SKM-1 treated with dmso at 0.1 percent for 144 hours (cell line): ENCODE measurements at regions not wholly inside any gene's neighbourhood (a gene's known extent, or its start where the extent isn't known, plus 50 kb on each side); places are given as distances from the start of the nearest gene placed in this dataset.
"Not testable (repeated sequence)": the region's sequence is repeated elsewhere in the genome, so short reads cannot be mapped to it uniquely, and the experiment has no call there.

Experiments
- DNase-seq: peaks from one replicate; lab custom pipeline; 2025; ENCODE audit not compliant: unreplicated experiment; lab: John Stamatoyannopoulos, UW

DNA sequence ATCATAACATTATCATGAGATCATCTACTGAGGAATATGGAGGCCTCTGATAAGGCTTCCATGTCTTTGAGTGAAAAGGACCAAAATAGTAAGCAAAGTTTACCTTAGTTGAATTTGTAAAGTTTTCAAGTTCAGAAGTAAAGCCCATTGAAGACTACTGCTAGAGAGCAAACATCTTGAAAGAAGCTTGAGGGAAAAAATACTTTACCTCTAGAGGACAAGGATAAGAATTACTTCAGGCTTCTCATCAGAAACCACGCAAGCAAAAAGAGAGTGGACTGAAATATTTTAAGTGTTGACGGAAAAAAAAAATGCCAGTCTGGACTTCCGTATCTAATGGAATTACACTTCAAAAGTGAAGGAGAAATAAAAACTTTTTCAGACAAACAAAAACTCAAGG lies 114.3 kb downstream of the MPP7 start:
- no peak for DNase-seq

DNA sequence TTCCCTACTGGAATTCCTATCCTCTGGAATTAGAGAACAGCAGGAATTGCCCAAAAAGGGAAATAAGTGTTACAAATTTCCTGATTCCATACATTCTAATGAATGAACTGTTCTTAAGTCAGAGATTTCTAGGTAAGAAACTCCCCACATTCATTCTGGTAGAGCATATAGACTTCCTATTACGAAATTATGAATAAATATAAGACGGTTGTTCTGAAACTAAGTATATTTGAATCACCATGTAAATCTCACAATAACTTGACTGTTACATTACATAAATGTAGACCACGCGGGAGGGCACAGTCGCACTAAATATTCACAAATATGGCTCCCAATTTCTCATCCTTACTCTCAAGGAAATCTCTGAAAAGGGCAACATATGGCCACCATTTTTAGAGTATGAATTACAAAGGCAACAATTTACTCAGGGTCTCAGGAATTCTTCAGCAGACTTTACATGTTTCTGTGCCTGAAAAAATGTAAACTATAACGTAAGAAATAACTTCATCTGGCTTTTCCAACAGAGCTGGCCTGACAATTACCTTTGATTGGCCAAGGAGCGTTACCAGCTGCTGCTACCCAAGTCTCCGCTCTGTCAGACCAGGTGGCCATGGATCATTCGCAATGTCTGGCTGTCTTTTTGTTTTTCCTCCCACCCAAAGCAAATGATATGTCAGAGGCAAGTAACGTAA lies 115.8 kb downstream of the MPP7 start:
- DNase-seq, result no peak

DNA sequence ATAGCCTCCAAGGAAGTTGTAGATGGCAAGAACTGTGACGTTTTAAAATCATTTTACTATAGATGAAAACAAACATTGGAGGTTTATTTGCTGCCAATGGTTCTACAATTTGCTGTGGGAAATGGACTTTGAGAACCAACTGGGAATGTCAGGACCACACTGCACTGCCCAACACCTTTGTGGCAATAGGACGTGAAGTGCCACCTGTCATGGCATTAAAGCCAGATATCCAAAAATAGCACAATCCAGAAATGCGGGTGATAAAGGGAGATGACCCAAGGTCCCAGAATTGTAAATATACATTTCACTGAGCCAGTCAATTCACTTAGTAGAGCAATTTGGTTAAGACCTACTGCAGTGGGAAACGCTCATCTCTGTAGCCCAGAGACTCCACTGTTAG lies 116.4 kb downstream of the MPP7 start:
- no peak for DNase-seq

DNA sequence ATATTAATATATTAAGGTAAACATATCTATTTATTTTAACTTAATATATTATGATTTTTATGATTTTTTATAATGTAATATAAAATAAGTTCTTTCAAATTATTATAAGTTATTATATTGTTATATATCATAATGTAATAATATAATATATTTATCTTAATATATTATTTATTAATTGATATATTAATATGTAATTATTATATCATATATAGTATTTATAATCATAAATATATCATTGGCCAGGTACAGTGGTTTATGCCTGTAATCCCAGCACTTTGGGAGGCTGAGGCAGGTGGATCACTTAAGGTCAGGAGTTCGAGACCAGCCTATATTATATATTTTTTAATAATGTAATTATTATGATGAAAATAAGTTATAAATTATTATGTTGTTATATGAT lies 118.1 kb downstream of the MPP7 start:
- no peak for DNase-seq

DNA sequence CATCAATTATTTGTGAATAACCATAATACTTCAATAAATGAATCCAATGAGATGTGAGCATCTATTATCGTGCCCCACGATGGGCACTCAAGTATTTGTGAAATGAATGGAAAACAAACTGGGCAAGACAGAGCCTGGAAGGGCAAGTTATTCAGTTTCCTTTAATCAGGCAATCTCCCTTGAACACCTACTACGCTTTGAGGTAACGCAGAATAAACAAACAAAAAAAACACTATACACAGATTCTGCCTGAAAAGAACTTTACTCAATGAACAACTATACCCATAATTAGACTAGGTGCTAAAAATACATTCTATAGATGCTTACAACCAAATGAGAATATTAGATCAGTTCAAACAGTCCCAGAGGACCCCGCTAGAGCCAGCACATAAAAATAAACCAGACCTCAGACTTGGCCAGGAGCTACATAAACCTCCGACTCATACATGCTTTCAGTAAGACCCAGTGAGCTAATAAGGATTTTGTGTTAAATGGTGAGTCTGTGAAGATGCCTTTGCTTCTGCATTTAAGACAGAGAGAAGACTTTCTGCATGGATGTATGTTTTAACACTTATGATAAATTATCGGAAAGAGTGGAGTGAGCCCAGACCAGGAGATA lies 121.3 kb downstream of the MPP7 start:
- no peak for DNase-seq

DNA sequence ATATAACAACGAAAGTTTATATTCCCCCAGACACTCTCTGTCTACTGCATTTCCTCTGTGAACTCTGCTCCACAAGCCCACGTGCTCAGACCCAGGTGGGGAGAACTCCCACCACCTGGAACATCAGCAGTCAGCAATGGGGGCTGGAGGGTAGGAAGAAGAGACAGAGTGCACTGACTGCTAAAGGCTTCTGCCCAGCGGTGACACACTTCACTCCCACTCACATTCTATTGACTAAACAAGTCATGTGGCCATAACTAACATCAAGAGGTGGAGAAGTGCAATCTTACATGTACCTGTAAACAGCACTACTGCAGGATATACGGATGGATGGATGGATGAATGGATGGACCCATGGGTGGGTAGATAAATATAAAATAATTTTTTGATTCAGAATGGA lies 122.2 kb downstream of the MPP7 start:
- no peak for DNase-seq

DNA sequence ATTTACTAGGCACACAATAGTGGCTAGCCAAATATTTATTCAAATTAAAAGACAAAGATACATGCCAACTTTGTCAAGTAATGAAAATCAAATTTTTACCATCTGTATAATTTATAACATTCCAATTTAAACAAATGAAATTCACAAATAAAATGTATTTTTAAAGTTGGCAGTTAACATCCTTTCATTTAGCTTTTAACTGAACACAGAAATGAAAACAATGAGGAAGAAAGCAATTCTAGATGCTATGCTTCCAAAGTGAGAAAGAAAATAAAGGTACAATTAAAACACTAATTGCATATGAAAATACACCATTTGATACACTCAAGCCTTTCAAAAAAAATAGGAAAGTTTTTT lies 123.1 kb downstream of the MPP7 start:
- no peak for DNase-seq

DNA sequence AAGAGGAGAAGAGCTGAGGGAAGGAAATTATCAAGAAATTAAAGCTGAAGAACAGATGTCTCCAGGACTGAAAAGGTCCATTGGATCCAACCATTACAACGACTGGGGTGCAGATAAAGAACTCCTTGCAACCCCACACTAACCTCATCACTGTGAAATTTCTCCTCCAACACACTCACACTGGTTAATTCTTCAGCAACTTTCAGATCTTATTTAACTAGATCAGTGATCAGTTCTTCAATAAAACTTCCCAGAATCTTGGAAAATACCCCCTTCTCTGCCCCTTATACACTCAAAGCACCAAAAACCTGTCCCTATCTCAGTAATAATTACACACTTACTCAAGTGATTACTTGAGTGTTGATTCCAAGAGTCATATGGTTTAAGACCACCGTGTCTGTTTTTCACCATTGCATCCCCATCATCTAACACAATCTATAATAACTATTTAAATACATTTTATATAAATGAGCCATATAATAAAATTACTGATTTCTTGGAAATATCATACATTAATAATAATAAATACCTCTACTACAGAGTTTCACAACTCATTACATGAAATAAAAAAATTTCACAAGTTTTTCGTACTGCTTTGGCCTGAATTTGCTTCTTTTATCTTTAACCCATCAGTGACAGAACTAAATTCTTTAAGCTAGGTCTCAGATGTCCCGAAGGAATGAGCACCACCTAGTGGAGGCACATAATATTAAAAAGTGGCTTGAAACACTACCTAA lies 123.7 kb downstream of the MPP7 start:
- peak; percentile 26 for DNase-seq

DNA sequence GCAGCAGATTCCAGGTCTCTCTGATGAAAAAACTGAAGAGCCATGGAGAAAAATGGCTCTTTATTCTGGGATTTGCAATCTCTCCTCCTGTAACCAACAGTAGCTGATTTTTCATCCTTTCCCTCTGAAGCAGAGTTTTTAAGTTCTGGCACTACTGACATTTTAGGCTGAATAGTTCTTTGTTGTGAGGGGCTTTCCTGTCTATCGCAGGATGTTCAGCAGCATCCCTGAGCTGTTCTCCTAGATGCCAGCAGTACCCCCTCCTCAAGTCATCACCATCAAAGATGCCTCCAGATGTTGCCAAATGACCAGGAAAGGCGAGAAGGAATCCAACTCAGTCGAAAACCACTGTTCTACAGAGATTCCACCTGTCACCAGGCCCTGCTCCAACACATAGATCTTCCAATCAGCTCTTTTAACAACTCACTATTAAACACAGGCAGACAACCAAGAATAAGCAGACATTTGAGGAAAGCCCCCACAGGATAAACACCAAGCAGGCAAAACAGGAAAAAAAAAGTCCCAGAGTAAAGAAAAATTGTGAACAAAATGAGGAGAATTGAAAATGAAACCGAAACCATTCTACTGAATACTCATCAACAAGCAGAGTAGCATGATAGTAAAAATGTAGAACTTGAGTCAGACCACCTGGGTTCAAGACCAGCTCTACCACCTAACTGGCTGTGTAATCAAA lies 124.8 kb downstream of the MPP7 start:
- DNase-seq, result no peak

DNA sequence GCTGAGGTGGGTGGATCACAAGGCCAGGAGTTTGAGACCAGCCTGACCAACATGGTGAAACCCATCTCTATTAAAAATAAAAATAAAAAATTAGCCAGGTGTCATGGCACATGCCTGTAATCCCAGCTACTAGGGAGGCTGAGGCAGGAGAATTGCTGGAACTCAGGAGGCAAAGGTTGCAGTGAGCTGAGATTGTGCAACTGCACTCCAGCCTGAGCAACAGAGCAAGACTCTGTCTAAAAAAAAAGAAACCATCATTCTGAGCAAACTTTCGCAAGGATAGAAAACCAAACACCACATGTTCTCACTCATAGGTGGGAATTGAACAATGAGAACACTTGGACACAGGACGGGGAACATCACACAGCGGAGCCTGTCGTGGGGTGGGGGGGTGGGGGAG lies 126.4 kb downstream of the MPP7 start:
- DNase-seq, result not testable (repeated sequence)

DNA sequence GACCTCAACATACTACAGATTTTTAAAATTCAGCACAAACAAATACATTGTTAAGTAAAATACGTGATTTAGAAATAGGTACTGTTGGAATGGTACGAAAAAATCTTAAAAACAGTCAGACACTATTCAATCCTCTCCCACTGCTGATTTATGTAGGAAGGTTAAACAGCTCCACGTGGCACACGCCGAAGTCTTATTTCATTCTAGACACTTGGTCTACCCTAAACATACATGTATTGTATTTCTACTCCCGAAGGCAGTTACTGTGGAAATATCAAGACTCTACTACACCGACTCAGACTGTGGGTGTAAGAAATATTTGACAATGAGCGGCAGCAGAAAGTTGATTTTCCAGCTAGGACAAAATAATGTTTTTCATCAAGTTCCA lies 130.6 kb downstream of the MPP7 start:
- no peak for DNase-seq

DNA sequence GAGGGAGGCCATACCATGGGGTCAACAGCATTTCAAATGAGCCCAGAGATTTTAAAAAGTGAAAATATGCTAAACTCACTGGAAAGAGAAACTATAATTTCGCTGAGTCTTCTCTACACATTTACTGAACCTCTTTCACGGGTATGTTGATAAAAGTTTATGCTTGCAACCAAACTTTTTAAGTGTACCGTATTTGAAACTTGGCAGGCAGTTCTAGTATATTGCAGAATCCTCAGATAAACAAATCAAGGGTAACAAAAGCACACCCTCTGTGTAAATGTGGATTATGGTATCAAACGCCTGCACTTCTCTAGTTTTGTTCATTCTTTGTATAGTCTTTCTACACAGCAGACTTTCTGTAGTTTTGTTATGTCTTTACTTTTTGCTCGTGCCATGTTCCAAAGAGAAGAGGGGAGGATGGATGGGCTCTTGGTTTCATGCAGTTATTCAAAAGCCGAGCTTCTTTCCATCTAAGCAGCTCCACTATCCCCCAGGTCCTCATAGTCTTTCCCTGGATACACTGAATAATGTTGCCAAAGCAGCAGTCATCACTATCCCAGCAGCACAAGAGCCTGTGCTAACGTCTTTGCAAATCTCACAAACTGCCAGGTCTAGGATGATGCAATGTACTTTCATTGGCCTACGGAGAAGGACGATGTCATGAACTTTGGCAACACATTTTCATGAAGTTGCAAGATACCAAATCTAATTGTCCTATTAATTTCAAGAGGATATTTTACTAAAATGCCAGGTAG lies 131.2 kb downstream of the MPP7 start:
- no peak for DNase-seq

DNA sequence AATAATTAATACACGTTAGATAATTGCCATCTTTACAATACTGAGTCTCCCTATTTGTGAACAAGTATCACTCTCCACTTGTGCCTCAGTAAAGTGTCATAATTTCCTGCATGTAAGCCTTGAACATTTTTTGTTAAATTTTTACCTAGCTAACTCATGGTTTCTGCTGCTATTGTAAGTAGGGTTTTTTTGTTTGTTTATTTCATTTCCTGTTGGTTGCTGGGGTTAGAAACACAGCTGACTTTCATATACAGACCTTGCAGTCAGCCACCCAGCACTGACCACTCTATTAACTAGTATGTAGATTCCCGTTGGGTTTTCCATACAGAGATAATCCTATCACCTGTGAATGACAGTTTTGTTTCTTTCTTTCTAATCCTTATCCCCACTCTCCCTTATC lies 133.3 kb downstream of the MPP7 start:
- no peak for DNase-seq

DNA sequence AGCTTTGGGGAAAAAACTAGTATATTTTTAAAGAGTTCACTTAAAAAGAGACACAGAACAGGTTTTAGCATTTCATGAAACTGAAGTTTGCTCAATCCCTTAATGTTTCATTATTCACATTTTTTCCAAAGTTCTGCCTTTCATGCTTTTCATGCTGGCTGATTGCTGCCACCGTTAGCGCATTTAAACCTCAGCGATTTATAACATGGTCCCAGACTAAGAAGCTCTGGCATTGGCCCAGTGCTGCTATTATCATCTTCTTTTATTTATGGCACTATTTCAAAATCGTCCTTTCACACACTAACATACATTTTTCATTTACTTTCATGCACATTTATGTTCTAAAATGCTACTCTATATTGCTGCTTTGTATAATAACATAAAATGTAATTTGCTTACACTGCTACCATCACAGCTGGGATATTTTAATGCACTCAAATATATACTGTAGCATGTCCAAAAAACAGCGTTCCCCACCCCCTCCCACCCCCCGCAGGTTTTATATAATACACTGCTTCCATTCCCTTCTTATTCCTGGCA lies 141.9 kb downstream of the MPP7 start:
- DNase-seq, result no peak

DNA sequence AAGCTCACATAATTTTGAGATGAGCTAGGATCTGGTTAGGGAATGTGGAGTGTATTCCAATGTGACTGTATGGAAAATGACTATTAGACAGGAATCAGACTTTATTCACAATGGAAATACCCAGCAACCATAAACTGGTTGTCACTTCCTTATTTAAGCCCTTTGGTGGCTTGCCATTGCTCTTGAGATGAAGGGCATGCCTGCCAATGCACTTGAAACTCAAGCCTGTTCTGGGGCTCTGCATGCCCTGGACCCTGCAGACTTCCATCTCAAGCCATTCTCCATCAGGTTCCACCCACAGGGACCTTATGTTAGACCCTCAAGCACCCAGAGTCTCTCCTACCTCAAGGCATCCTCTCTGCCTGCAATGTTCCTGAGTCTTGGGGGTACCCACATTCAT lies 145.5 kb downstream of the MPP7 start:
- no peak for DNase-seq

DNA sequence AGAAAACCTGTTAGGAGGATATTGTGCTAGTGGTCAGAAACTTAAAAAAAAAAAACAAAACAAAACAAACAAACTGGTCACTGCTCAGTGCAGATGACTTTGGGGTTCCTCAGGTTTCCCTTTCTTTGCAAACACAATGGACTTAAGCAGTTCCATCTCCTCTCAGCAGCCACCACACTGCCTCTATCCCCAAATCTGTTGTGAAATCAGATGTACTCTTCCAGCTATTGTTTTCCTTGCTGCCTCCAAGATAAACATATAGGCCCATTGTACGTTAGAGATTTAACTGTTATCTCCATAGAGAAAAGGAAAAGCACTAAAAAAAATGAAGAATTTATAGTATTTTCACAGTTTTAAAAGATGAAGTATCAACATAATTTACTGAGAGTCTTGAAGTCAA lies 147.1 kb downstream of the MPP7 start:
- DNase-seq, result no peak

DNA sequence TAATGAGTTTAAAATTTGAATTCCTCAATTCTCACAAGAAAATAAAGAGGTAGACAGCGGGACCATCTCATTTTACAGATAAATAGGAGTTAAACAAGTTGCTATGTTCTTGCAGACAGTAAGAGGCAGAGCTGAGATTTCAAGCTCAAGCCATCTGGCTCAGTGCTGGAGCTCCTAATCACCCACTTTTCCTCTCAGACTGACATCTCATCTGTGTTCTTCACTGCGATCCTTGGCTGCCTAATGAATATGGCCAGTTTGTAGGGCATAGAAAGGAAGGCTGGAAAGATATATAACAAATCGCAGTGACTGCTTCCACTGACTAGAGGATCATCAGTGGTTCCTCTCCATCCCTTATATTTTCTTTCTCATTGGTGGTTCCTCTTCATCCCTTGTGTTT lies 151.2 kb downstream of the MPP7 start:
- no peak for DNase-seq

DNA sequence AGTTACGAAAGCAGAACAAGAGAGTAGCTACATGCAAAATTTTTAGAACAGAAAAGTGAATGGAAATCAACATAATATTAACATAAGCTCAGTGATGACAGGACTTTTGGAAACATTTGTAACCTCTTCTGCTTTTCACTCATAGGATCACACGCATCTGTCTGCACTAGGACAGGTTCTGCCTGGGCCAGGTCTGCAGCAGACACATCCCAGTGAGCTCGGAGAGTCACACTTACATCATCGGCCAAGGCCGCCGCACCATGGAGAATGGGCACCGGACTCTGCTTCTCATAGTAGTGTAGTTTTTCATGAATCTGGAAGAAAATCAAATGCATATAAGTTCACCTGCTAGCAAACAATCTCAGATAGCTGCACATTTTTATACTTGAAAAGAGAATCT lies 150.9 kb upstream of the ODAD2 start:
- no peak for DNase-seq

DNA sequence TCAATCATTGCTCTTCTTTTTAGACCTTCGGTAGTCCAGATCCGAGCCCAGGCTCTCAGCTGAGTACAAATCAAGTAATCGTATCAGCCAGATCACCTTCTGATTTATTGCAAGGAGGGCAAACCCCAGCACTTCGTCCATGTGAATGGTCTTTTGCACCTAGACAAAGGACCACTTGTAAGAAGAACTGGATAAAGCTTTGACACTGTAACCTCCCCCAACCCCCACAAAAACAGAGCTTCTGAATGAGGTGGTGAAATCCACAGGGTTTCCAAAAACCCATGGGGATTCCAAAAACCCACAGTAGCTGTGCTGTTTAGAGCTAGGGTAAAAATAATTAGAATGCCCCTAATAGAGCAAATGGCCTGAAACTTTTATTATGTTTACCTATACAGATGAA lies 148.8 kb upstream of the ODAD2 start:
- no peak for DNase-seq

DNA sequence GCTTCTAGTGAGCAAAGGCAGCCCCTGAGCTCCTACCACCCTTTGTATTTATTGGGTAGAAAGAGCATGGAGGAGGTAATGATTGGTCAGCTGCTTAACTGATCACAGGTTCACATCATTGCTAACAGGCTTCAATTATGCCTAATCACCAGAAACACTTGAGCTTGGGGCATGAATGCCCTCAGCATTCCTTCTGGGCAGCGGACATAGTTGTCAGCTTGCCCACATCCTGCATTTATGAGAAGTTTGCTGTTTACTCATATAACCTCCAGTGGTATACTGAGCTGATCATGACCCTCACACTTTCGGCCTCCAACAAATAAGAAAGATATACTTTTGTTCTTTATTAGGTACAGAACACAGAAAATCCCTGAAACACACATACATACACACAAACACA lies 140.3 kb upstream of the ODAD2 start:
- DNase-seq, result no peak
